DLD1 (cell line): ENCODE measurements at regions not wholly inside any gene's neighbourhood (a gene's known extent, or its start where the extent isn't known, plus 50 kb on each side); places are given as distances from the start of the nearest gene placed in this dataset.
"Not testable (repeated sequence)": the region's sequence is repeated elsewhere in the genome, so short reads cannot be mapped to it uniquely, and the experiment has no call there.

Experiments
- in situ Hi-C: cut with HindIII; loops from 2 replicates; pipeline ENCODE4 v1.10.0; 2017; ENCODE audit warnings: low sequenced_read_pairs

GRCh38 chr20:53803492-53804155 lies 210.0 kb upstream of the ZNF217 start:
- in situ Hi-C loops, result no loop called here

- in situ Hi-C loops, result no loop called here
These were observed 208.2 kb upstream of the ZNF217 start for GRCh38 chr20:53801609-53802370.

- in situ Hi-C loops, result no loop called here
These were observed 207.4 kb upstream of the ZNF217 start for GRCh38 chr20:53800883-53801604.

- in situ Hi-C loops, result no loop called here
These were observed 206.8 kb upstream of the ZNF217 start for GRCh38 chr20:53800418-53800817.

- in situ Hi-C loops, result no loop called here
These were observed 203.4 kb upstream of the ZNF217 start for GRCh38 chr20:53797085-53797484.

- in situ Hi-C loops, result no loop called here
These were observed 201.5 kb upstream of the ZNF217 start for GRCh38 chr20:53795170-53795569.

GRCh38 chr20:53794529-53795115 lies 201.0 kb upstream of the ZNF217 start:
- in situ Hi-C loops, result no loop called here

- in situ Hi-C loops, result no loop called here
These were observed 200.2 kb upstream of the ZNF217 start for GRCh38 chr20:53793783-53794383.

- in situ Hi-C loops, result no loop called here
These were observed 199.4 kb upstream of the ZNF217 start for GRCh38 chr20:53792946-53793536.

GRCh38 chr20:53789989-53790675 lies 196.5 kb upstream of the ZNF217 start:
- in situ Hi-C loops, result no loop called here

- in situ Hi-C loops, result no loop called here
These were observed 194.8 kb upstream of the ZNF217 start for GRCh38 chr20:53788253-53789022.

GRCh38 chr20:53787491-53787931 lies 193.9 kb upstream of the ZNF217 start:
- in situ Hi-C loops, result not testable (repeated sequence)

GRCh38 chr20:53786445-53787267 lies 193.0 kb upstream of the ZNF217 start:
- in situ Hi-C loops, result no loop called here

- in situ Hi-C loops, result no loop called here
These were observed 192.4 kb upstream of the ZNF217 start for GRCh38 chr20:53786071-53786444.

GRCh38 chr20:53785320-53785719 lies 191.7 kb upstream of the ZNF217 start:
- in situ Hi-C loops, result no loop called here

GRCh38 chr20:53783768-53784167 lies 190.1 kb upstream of the ZNF217 start:
- in situ Hi-C loops, result no loop called here

- in situ Hi-C loops, result no loop called here
These were observed 189.1 kb upstream of the ZNF217 start for GRCh38 chr20:53782612-53783246.

GRCh38 chr20:53779822-53780221 lies 186.2 kb upstream of the ZNF217 start:
- in situ Hi-C loops, result no loop called here
